Islet precursor cell (in vitro differentiated cells): ENCODE measurements at regions not wholly inside any gene's neighbourhood (a gene's known extent, or its start where the extent isn't known, plus 50 kb on each side); places are given as distances from the start of the nearest gene placed in this dataset.
A peak's percentile ranks its signal among the peaks of the same experiment; 100 is the strongest.
"Not testable (repeated sequence)": the region's sequence is repeated elsewhere in the genome, so short reads cannot be mapped to it uniquely, and the experiment has no call there.

Source experiments
- DNase-seq: peaks from one replicate; pipeline ENCODE4 v3.0.0-alpha.2; 2018

- no peak for DNase-seq
Observed at GRCh38 chr20:1825507-1825906, 69.7 kb upstream of the SIRPA start.

DNA sequence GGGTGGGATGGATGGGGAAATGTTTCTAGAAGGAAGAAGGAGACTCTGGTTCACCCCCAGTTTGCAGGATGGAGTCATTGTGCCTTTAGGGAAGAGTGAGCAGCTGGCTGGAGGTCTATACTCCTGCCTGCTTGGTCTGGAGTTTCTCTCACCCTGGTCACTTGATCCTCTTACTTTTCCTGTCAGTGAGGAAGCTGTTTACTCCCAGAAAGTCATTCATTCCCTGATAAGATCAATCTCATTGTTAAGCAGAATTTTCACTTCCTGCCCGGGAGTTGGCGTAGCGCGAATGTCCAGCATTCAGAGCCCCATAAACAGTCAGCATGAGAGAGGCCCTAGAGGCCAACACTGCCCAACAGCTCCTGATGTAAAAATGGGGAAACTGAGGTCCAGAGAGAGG, 70.4 kb upstream of the SIRPA start:
- peak; percentile 54 for DNase-seq

DNA sequence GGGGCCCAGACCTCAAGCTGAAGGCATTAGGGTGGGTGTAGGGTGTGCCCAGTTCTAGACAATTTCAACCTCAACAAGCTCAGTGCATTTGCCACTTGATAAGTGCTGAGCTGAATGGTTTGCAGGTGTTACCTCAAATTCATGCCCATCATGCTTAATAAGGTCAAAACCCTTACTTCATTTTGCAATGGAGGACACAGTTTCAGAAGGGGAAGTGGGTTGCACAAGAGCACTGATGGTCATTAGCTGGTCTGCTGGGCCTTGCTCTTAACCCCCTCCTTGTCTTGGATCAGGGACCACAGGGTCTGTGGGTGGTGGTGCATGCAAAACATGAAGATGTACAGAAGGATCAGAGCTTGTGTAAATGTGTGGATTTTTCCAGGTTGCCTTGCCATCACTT, 71.0 kb upstream of the SIRPA start:
- DNase-seq: peak; percentile 35

- DNase-seq: no peak
Observed at GRCh38 chr20:1823450-1823844, 71.8 kb upstream of the SIRPA start.

- peak; percentile 69 for DNase-seq
Observed at GRCh38 chr20:1822564-1823449, 72.4 kb upstream of the SIRPA start.

- peak; percentile 60 for DNase-seq
Observed at GRCh38 chr20:1820138-1821079, 74.8 kb upstream of the SIRPA start.

GRCh38 chr20:1819311-1820137, 75.7 kb upstream of the SIRPA start:
- peak; percentile 58 for DNase-seq

DNA sequence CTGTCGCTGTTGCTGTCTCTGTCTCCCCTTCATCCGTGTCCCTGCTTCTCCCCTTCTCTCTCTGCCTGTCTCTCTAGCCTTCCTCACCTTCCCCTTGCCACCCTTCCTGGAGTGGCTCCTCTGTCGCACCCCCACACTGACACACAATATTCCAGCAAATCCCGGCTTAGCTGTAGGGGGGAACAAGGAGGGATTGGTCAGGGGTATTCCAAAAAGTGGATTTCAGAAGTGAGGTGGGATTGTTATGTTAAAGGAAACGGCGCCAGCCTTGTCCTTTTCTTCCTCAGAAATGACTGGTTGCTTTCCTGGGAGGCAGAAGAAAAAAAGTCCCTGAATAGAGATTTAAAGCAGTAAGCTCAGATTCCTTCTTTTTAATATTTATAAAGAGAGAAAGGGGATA, 76.3 kb upstream of the SIRPA start:
- peak; percentile 37 for DNase-seq

DNA sequence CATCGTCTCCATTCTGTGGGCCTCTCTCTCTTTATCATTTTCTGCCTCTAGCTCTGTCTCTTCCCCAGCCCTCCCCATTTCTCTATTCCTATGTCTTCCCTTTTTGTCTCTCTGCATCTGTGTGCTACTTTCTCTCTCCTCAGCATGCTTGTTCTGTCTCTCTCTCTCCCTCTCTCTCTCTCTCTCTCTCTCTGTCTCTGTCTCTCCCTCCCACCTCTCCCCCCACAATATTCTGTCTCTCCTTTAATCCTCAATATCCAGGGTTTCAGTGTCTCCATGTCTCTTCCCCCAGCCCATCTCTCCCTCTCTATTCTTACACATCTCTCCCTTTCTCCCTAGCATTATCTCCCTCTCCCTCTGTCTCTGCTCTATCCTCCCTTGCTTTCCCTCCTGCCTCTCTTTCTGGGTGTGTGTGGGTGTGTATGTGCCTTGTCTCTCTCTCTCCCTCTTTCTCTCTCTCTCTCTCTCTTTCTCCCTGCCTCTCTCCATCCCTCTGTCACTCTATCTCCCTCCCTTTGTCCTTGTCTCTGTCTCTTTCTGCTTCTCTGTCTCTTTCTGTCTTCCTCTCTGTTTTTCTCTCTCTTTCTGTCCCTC, 76.9 kb upstream of the SIRPA start:
- DNase-seq: no peak

GRCh38 chr20:1817577-1818211, 77.5 kb upstream of the SIRPA start:
- DNase-seq: peak; percentile 46

DNA sequence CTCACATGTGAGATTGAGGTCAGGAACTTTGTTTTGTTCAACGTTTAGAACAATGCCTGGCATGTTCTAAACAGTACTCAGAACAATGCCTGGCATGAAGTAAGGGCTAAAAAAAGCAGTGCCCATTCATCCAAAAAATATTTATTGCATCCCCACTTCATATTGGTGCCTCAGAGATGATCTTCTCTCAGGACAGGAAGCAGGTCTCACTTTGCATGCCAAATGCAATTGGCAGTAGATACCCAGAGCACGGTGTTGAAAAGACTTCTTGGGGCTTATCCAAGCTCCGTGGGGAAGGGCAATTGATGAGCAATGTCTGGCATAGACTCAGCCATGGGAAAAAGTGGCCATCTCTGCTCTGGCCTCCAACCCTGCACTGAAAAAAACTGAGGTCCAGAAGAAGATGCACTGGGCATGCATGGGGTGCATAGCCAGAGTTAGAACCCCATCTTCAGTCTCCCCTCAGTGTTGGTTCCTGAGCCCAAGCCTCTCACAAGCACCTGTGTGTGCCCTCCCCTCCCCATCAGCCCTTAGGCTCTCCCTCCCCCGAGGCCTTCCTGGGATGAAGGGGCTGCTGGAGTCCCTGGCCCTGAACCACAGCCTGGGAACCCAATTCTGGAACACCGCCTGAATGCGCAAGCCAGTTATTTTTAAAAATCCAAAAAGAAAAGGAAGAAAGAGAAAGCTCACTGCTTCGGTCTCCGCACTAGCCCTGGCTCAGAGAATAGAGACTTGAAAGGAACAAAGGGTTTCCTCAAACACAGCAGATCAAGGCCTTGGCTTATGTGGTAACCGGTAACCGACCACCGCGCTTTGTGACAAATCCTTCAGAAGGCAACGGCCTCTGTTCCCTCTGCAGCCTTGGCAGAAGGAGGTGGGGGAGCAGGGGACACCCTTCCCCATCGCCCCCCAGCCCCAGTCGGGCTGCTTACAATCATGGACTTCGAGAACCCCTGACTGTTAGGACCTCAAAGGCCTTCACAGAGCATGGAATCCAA, 78.5 kb upstream of the SIRPA start:
- peak; percentile 44 for DNase-seq

- no peak for DNase-seq
Observed at GRCh38 chr20:1815502-1816085, 79.6 kb upstream of the SIRPA start.

- not testable (repeated sequence) for DNase-seq
Observed at GRCh38 chr20:1814861-1815260, 80.3 kb upstream of the SIRPA start.

DNA sequence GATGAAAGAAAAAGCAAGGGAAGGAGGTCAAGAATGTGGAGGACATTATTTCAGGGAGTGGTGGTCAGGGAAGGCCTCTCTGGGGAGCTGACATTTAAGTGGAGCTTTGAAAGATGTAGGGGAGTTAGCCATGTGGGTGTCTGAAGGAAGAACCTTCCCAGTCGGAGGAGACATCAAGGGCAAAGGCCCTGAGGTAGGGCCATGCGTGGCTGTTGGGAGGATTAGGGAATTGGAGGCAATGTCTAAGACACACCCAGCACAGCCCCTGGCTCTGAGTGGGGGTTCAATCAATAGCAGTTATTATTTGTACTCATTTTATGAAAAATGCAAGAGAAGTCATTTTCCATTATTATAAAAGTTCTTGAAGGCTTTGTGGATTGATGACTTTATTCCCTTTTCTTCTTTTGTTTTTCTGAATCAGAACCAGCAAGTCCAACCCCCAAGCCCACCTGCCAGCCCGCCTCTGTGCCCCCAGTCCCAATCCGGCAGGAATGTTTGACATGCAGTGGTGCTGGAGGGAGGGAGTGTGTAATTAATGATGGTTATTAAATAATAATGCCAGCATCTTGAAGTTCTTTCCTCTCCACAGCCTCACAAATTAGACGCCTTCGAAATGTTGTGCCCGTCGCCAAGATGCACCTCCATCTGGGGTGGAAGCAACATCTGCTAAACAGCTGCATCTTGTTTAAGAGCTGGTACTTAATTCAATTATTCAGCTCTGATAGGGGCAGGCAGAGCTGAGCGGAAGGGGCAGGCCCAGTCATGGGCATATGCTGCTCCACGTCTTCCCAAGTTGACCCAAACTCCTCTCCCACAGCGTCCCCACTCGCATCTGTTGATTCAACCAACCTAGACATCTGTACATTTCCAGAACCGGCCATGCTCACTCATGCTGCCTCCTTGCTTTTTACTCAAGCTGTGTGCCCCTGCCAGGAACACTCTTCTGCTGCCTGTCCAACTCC, 81.3 kb upstream of the SIRPA start:
- no peak for DNase-seq

- DNase-seq: peak; percentile 52
Observed at GRCh38 chr20:1813101-1813529, 82.1 kb upstream of the SIRPA start.

DNA sequence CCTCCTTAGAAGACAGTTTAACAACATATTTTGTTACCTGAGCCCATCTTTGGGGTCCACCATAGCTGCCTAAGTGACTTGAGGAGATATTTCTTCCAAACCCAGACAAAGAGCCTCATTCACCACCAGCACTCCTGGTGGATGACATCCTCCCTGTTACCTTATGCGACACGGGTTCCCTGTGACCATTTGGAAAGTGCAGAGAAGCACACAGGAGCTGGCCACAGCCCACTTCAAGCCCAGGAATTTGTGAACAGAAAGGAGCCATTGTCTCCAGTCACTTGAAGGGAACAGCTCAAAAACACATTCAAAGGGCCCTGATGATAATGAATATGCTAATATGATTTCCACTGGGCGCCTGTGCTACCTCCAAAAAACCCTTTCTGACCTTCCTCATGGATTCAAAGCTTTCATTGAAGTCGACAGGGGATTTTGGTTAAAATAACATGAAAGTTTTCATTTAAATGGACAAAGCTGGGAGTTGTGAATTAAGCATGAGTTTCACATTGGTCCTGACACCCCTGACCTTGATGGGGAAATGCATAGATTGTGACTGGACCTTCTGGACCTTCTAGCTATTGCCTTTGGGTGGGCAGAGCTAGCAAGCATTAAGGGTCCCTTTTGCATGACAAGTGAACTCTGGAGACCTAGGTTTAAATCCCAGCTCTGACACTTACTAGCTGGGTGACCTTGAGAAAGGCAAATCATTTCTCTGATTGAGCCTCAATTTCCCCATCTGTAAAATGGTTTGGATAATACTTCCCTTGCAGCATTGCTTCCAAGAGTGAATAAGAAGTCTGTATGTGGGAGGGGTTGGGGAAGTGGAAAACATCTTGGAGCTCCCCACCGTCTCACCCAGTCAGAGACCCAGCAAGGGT, 83.3 kb upstream of the SIRPA start:
- peak; percentile 95 for DNase-seq

GRCh38 chr20:1810926-1811620, 84.1 kb upstream of the SIRPA start:
- peak; percentile 87 for DNase-seq
